ENCODE measurements at regions not wholly inside any gene's neighbourhood (a gene's known extent, or its start where the extent isn't known, plus 50 kb on each side); places are given as distances from the start of the nearest gene placed in this dataset.
"Not testable (repeated sequence)": the region's sequence is repeated elsewhere in the genome, so short reads cannot be mapped to it uniquely, and the experiment has no call there.

- Histone ChIP-seq H3K9me3 (ENCODE audit: low read length) (no peaks in the 10 kb centered on the region), H3K27me3 (ENCODE audit: insufficient read depth, low read length) (no peaks in the 10 kb centered on the region), H2AFZ (ENCODE audit: low read depth, low read length) (no peak overlapping the region), H3K4me3 (ENCODE audit: low read length) (no peak overlapping the region), H3K4me1 (ENCODE audit: insufficient read depth, low read length) (no peaks in the 10 kb centered on the region), H3K36me3 (ENCODE audit: insufficient read depth, low read length) (no peaks in the 10 kb centered on the region)
These were observed 1341.4 kb downstream of the FSCB start for GRCh38 chr14:43165651-43166050.

GRCh38 chr14:43161477-43161876 lies 1345.6 kb downstream of the FSCB start:
- Histone ChIP-seq H3K4me1 (ENCODE audit: insufficient read depth, low read length) (no peaks in the 10 kb centered on the region), H3K4me3 (ENCODE audit: low read length) (no peak overlapping the region), H3K36me3 (ENCODE audit: insufficient read depth, low read length) (no peaks in the 10 kb centered on the region), H3K9me3 (ENCODE audit: low read length) (no peaks in the 10 kb centered on the region), H3K27me3 (ENCODE audit: insufficient read depth, low read length) (no peaks in the 10 kb centered on the region), H2AFZ (ENCODE audit: low read depth, low read length) (no peak overlapping the region)

- no peak overlapping the region for H2AFZ ChIP-seq (ENCODE audit: low read depth, low read length)
- H3K4me3 ChIP-seq (ENCODE audit: low read length): no peak overlapping the region
- no peaks in the 10 kb centered on the region for H3K4me1 ChIP-seq (ENCODE audit: insufficient read depth, low read length)
- H3K36me3 ChIP-seq (ENCODE audit: insufficient read depth, low read length): no peaks in the 10 kb centered on the region
- H3K27me3 ChIP-seq (ENCODE audit: insufficient read depth, low read length): no peaks in the 10 kb centered on the region
- H3K9me3 ChIP-seq (ENCODE audit: low read length): no peaks in the 10 kb centered on the region
These were observed 1349.4 kb downstream of the FSCB start for GRCh38 chr14:43157661-43158060.

GRCh38 chr14:43155924-43156323 lies 1351.2 kb downstream of the FSCB start:
- H3K4me3 ChIP-seq (ENCODE audit: low read length): no peak overlapping the region

GRCh38 chr14:43155258-43155657 lies 1351.8 kb downstream of the FSCB start:
- H3K4me1 ChIP-seq (ENCODE audit: insufficient read depth, low read length): no peaks in the 10 kb centered on the region
- H3K27me3 ChIP-seq (ENCODE audit: insufficient read depth, low read length): no peaks in the 10 kb centered on the region
- H3K36me3 ChIP-seq (ENCODE audit: insufficient read depth, low read length): no peaks in the 10 kb centered on the region
- H3K9me3 ChIP-seq (ENCODE audit: low read length): no peaks in the 10 kb centered on the region
- no peak overlapping the region for H2AFZ ChIP-seq (ENCODE audit: low read depth, low read length)
- H3K4me3 ChIP-seq (ENCODE audit: low read length): no peak overlapping the region

More at GRCh38 chr14:43155924-43156323, 1351.2 kb downstream of the FSCB start:
- H3K36me3 ChIP-seq (ENCODE audit: insufficient read depth, low read length): no peaks in the 10 kb centered on the region
- H3K27me3 ChIP-seq (ENCODE audit: insufficient read depth, low read length): no peaks in the 10 kb centered on the region
- no peaks in the 10 kb centered on the region for H3K9me3 ChIP-seq (ENCODE audit: low read length)
- H3K4me1 ChIP-seq (ENCODE audit: insufficient read depth, low read length): no peaks in the 10 kb centered on the region
- no peak overlapping the region for H2AFZ ChIP-seq (ENCODE audit: low read depth, low read length)

GRCh38 chr14:43147485-43147884 lies 1359.6 kb downstream of the FSCB start:
- no peaks in the 10 kb centered on the region for H3K4me1 ChIP-seq (ENCODE audit: insufficient read depth, low read length)
- peak overlapping the region; percentile 61 for H2AFZ ChIP-seq (ENCODE audit: low read depth, low read length)
- no peaks in the 10 kb centered on the region for H3K9me3 ChIP-seq (ENCODE audit: low read length)
- no peaks in the 10 kb centered on the region for H3K27me3 ChIP-seq (ENCODE audit: insufficient read depth, low read length)
- no peaks in the 10 kb centered on the region for H3K36me3 ChIP-seq (ENCODE audit: insufficient read depth, low read length)
- H3K4me3 ChIP-seq (ENCODE audit: low read length): no peak overlapping the region

GRCh38 chr14:43145361-43145760 lies 1361.7 kb downstream of the FSCB start:
- Histone ChIP-seq H3K4me3 (ENCODE audit: low read length) (no peak overlapping the region), H3K36me3 (ENCODE audit: insufficient read depth, low read length) (no peaks in the 10 kb centered on the region), H2AFZ (ENCODE audit: low read depth, low read length) (no peak overlapping the region), H3K9me3 (ENCODE audit: low read length) (no peaks in the 10 kb centered on the region), H3K27me3 (ENCODE audit: insufficient read depth, low read length) (no peaks in the 10 kb centered on the region), H3K4me1 (ENCODE audit: insufficient read depth, low read length) (no peaks in the 10 kb centered on the region)

GRCh38 chr14:43143106-43143505 lies 1364.0 kb downstream of the FSCB start:
- H3K27me3 ChIP-seq (ENCODE audit: insufficient read depth, low read length): no peaks in the 10 kb centered on the region
- H2AFZ ChIP-seq (ENCODE audit: low read depth, low read length): no peak overlapping the region
- H3K4me3 ChIP-seq (ENCODE audit: low read length): no peak overlapping the region
- no peaks in the 10 kb centered on the region for H3K9me3 ChIP-seq (ENCODE audit: low read length)
- H3K4me1 ChIP-seq (ENCODE audit: insufficient read depth, low read length): no peaks in the 10 kb centered on the region
- H3K36me3 ChIP-seq (ENCODE audit: insufficient read depth, low read length): no peaks in the 10 kb centered on the region

GRCh38 chr14:43141636-43142191 lies 1365.4 kb downstream of the FSCB start:
- H3K4me3 ChIP-seq (ENCODE audit: low read length): no peak overlapping the region
- H2AFZ ChIP-seq (ENCODE audit: low read depth, low read length): no peak overlapping the region
- no peaks in the 10 kb centered on the region for H3K4me1 ChIP-seq (ENCODE audit: insufficient read depth, low read length)
- H3K36me3 ChIP-seq (ENCODE audit: insufficient read depth, low read length): no peaks in the 10 kb centered on the region
- no peaks in the 10 kb centered on the region for H3K27me3 ChIP-seq (ENCODE audit: insufficient read depth, low read length)
- H3K9me3 ChIP-seq (ENCODE audit: low read length): no peaks in the 10 kb centered on the region

GRCh38 chr14:43140453-43140852 lies 1366.6 kb downstream of the FSCB start:
- Histone ChIP-seq H3K36me3 (ENCODE audit: insufficient read depth, low read length) (no peaks in the 10 kb centered on the region), H3K4me3 (ENCODE audit: low read length) (no peak overlapping the region), H2AFZ (ENCODE audit: low read depth, low read length) (no peak overlapping the region), H3K4me1 (ENCODE audit: insufficient read depth, low read length) (no peaks in the 10 kb centered on the region), H3K27me3 (ENCODE audit: insufficient read depth, low read length) (no peaks in the 10 kb centered on the region), H3K9me3 (ENCODE audit: low read length) (no peaks in the 10 kb centered on the region)

- no peaks in the 10 kb centered on the region for H3K4me1 ChIP-seq (ENCODE audit: insufficient read depth, low read length)
- no peak overlapping the region for H2AFZ ChIP-seq (ENCODE audit: low read depth, low read length)
- H3K4me3 ChIP-seq (ENCODE audit: low read length): no peak overlapping the region
- H3K9me3 ChIP-seq (ENCODE audit: low read length): no peaks in the 10 kb centered on the region
- H3K36me3 ChIP-seq (ENCODE audit: insufficient read depth, low read length): no peaks in the 10 kb centered on the region
- H3K27me3 ChIP-seq (ENCODE audit: insufficient read depth, low read length): no peaks in the 10 kb centered on the region
These were observed 1371.1 kb downstream of the FSCB start for GRCh38 chr14:43135877-43136411.

- no peaks in the 10 kb centered on the region for H3K4me1 ChIP-seq (ENCODE audit: insufficient read depth, low read length)
- H3K9me3 ChIP-seq (ENCODE audit: low read length): no peaks in the 10 kb centered on the region
- H3K4me3 ChIP-seq (ENCODE audit: low read length): no peak overlapping the region
- no peaks in the 10 kb centered on the region for H3K36me3 ChIP-seq (ENCODE audit: insufficient read depth, low read length)
- H2AFZ ChIP-seq (ENCODE audit: low read depth, low read length): no peak overlapping the region
- no peaks in the 10 kb centered on the region for H3K27me3 ChIP-seq (ENCODE audit: insufficient read depth, low read length)
These were observed 1374.6 kb downstream of the FSCB start for GRCh38 chr14:43132441-43132840.

- H3K9me3 ChIP-seq (ENCODE audit: low read length); H3K4me1 ChIP-seq (ENCODE audit: insufficient read depth, low read length); H3K36me3 ChIP-seq (ENCODE audit: insufficient read depth, low read length); H2AFZ ChIP-seq (ENCODE audit: low read depth, low read length); H3K27me3 ChIP-seq (ENCODE audit: insufficient read depth, low read length); H3K4me3 ChIP-seq (ENCODE audit: low read length): not testable (repeated sequence)
These were observed 1378.7 kb downstream of the FSCB start for GRCh38 chr14:43128429-43128828.

- H2AFZ ChIP-seq (ENCODE audit: low read depth, low read length); H3K4me1 ChIP-seq (ENCODE audit: insufficient read depth, low read length); H3K4me3 ChIP-seq (ENCODE audit: low read length); H3K27me3 ChIP-seq (ENCODE audit: insufficient read depth, low read length); H3K36me3 ChIP-seq (ENCODE audit: insufficient read depth, low read length); H3K9me3 ChIP-seq (ENCODE audit: low read length): not testable (repeated sequence)
These were observed 1379.2 kb downstream of the FSCB start for GRCh38 chr14:43127874-43128273.

Measured in neuron (in vitro differentiated cells).